GM18519 (cell line): ENCODE measurements at regions not wholly inside any gene's neighbourhood (a gene's known extent, or its start where the extent isn't known, plus 50 kb on each side); places are given as distances from the start of the nearest gene placed in this dataset.

Experiments
- ATAC-seq: cut with Tn5 transposase; IDR thresholded peaks from one replicate; pipeline ENCODE4 v1.9.1; 2021; ENCODE audit warnings: mild to moderate bottlenecking, moderate library complexity; ENCODE audit not compliant: unreplicated experiment, low FRiP score

GRCh38 chr2:18706001-18706400 lies 116.6 kb upstream of the NT5C1B start:
- ATAC-seq, result no peak

- ATAC-seq, result no peak
Observed at GRCh38 chr2:18704276-18704675, 114.9 kb upstream of the NT5C1B start.

- no peak for ATAC-seq
Observed at GRCh38 chr2:18703555-18703954, 114.2 kb upstream of the NT5C1B start.

GRCh38 chr2:18701981-18702380 lies 112.6 kb upstream of the NT5C1B start:
- ATAC-seq, result no peak

GRCh38 chr2:18701546-18701945 lies 112.2 kb upstream of the NT5C1B start:
- ATAC-seq, result no peak

GRCh38 chr2:18690342-18690741 lies 101.0 kb upstream of the NT5C1B start:
- no peak for ATAC-seq

- no peak for ATAC-seq
Observed at GRCh38 chr2:18684206-18685038, 95.1 kb upstream of the NT5C1B start.

GRCh38 chr2:18682681-18683080 lies 93.3 kb upstream of the NT5C1B start:
- no peak for ATAC-seq

- no peak for ATAC-seq
Observed at GRCh38 chr2:18677280-18677679, 87.9 kb upstream of the NT5C1B start.

GRCh38 chr2:18674309-18674708 lies 84.9 kb upstream of the NT5C1B start:
- ATAC-seq, result no peak

GRCh38 chr2:18671363-18671762 lies 82.0 kb upstream of the NT5C1B start:
- ATAC-seq, result no peak

GRCh38 chr2:18668221-18668620 lies 78.9 kb upstream of the NT5C1B start:
- ATAC-seq, result no peak

- no peak for ATAC-seq
Observed at GRCh38 chr2:18664421-18664820, 75.1 kb upstream of the NT5C1B start.

- no peak for ATAC-seq
Observed at GRCh38 chr2:18663861-18664260, 74.5 kb upstream of the NT5C1B start.

- no peak for ATAC-seq
Observed at GRCh38 chr2:18662689-18663088, 73.3 kb upstream of the NT5C1B start.

GRCh38 chr2:18659915-18660314 lies 70.5 kb upstream of the NT5C1B start:
- ATAC-seq, result no peak

GRCh38 chr2:18656048-18656447 lies 66.7 kb upstream of the NT5C1B start:
- ATAC-seq, result no peak

- ATAC-seq, result no peak
Observed at GRCh38 chr2:18651842-18652774, 62.7 kb upstream of the NT5C1B start.

GRCh38 chr2:18650221-18650620 lies 60.9 kb upstream of the NT5C1B start:
- ATAC-seq, result no peak

- ATAC-seq, result no peak
Observed at GRCh38 chr2:18649502-18650135, 60.2 kb upstream of the NT5C1B start.

- no peak for ATAC-seq
Observed at GRCh38 chr2:18648161-18648560, 58.8 kb upstream of the NT5C1B start.
